NCI-H1417 (cell line): ENCODE measurements at regions not wholly inside any gene's neighbourhood (a gene's known extent, or its start where the extent isn't known, plus 50 kb on each side); places are given as distances from the start of the nearest gene placed in this dataset.
"Not testable (repeated sequence)": the region's sequence is repeated elsewhere in the genome, so short reads cannot be mapped to it uniquely, and the experiment has no call there.

ENCODE experiments used
- DNase-seq, 3 experiments: peaks; one replicate each; lab custom pipeline; 2025; lab: John Stamatoyannopoulos, UW

DNA sequence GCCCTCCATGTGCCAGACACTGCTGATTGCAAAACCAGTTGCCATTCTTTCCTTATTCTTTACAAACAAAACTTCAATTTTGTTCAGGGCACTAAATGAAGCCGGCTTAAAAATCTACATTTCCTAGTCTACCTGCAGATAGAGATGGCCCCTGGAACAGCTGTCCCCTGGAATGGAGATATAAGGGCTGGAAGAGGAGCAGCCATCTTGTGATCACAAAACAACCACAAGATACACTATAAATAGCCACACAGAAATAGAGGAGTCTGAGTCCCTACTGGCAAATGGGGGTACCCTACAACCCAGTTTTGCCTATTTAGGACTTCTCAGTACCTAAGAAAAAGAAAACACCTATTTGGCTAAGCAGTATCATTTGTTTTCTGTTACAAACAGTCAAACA is 115.9 kb upstream of the BEND6 start:
- no peak for DNase-seq

DNA sequence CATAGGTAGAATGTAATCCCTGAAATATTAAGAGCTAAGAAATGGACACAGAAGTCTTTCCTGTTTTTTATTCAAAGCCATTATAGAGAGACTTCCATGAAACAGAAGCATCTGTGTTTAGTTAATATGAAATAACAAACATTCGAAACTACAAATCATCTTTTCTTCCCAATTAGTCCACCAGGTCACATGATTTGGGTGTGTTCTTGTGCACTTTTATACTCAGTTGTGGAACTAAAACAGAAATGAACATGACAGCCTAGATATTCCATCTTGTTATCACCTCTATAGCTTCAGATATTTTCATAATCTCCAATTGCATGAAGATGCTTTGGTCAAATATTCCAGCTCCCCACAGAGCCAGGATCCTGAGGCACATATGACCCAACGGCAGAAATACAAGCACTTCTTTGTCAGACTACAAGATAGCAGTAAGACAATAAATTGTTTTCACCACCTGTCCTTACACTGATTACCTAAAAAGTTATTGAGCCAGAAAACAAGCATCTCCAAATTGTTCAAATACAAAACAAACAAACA is 116.8 kb upstream of the BEND6 start:
- DNase-seq = no peak

DNA sequence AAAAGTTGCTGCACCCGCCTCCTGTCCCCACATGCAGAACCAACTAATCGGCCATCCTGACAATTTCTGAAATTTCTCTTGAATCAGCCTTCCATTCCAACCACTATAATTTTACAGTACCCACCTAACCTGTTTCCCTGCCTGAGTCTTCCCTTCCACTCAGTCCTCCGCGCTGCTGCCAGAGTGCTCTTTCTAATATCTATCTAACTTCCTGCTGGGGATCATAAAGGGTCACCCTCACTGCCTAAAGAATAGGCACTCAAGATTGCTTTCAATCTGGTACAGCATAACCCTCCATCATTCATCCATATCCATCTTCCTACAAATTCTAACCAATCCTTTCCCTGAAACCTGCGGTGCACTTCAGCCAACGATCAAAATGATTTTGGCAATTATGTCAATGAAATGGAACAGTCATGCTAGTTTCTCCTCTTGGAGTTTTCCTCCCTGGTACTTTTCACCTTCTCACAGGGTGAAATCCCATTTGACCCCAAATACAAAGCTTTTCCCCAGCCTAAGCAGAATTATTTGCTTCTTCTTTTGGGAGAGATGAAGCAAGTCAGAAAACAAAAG is 117.5 kb upstream of the BEND6 start:
- DNase-seq = peak in 1 of 3 experiments; percentile 49

DNA sequence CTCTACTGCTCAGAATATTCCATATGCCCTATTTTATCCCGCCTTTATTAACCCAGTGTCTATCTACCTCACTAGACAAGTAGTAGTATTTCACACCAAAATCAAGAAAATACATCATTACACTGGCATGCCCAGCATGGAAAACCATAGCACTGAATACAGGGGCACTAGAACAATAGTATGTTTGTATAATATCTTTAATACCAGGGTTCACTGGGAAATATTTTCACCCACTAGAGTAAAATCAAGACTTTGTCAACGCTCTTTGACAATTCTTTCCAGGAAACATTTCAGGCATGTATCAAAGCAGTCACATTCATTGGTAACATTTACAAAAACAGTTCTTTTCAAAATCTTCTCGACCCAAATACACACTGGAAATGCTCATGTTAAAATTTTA is 119.3 kb upstream of the BEND6 start:
- DNase-seq = no peak

DNA sequence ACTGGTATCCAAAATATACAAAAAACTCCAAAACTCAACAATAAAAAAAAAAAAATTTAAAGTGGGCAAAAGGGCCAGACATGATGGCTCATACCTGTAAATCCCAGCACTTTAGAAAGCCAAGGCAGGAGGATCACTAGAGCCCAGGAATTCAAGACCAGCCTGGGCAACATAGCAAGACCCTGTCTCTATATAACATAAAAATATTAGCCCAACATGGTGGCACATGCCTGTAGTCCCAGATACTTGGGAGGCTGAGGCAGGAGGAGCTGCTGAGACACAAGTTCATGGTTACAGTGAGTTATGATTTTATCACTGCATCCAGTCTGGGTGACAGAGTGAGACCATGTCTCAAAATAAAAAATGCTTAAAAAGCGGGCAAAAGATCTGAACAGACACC is 121.0 kb upstream of the BEND6 start:
- DNase-seq = no peak

DNA sequence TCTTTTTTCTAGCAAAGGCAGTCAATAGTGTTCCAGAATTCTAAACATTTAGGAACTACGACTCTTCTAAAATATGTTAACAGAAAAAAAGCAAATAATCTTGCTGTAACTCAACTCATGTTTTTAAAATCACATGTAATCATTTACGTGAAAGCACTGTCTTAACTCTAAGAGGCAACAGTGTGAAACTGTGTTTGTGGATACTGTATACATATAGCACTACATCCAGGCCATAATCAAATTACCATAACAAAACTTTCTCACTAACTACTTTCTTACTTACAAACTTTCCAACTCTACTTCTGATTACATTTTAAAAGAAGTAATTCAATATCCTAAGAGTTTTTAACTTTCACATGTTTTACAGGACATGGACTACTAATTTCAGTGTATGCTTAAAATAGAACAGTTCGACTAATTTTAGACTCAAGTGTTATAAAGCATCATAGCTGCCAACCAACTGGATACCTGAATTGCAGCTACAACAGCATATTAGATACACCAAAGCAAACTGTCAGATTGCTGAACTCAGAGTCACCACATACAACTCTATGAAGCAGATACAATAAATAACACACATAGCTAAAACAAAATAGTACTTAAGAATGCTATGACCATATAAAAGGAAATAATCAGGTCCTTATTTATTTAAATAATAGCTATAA is 121.6 kb upstream of the BEND6 start:
- no peak for DNase-seq

DNA sequence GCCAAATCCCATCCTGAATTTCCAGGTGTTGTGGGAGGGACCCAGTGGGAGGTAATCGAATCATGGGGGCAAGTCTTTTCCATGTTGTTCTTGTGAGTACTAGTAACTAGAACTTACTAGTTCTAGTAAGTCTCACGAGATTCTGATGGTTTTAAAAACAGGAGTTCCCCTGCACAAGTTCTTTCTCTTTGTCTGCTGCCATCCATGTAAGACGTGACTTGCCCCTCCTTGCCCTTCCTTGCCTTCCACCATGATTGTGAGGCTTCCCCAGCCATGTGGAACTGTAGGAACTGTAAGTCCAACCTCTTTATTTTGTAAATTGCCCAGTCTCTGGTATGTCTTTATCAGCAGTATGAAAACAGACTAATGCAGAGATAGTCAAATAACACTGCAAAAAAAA is 122.7 kb upstream of the BEND6 start:
- DNase-seq = no peak

DNA sequence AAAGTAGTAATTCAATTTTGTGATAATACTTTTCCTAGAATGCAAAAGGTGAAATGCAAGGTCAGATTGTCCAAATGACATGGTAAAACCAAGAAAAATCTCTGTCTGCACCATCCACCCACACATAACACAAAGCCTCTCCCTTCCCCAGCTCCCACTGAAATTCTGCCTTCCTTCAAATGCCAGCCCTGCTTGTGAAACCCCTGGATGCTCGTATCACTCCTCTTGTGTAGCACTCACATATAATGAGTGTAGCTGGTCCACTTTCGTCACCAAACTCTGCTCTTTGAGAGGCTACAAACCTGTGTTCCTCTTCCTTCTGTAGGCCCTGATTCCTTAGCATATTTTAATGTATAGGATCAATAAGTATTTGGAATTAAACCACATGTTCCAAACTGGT is 123.6 kb upstream of the BEND6 start:
- no peak for DNase-seq

DNA sequence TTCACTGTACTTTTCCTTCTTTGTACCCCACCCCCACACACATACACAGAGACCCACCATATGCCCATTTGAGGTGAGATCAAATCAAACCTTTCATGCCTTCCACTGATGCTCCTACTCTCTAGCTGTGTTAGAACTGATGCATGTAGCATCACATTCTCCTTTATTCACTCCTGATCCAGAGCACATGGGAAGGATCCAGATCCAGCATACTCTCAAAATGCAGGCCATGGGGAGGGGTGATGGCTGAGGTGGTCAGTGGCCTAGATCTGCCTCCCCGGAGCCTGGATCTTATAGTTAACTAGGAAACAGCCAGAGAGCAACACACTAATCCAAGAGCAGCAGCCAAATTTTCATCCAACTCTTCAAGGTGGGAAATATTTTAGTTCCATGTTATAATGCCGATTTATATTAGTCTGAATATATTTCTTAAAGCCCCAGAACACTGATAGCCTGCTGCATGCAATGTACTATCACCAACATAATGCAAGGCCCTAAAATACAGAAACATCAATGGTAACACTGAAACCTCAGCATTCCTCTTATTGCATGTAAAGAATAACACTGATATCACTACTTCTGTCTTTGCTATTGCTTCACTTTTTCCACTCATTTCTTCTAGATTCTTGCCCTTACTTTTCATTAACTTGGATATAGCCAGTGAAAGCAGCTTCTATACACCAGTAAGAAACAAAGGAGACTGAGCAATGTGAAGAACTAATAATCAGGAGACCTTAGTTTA is 126.8 kb upstream of the BEND6 start:
- no peak for DNase-seq

DNA sequence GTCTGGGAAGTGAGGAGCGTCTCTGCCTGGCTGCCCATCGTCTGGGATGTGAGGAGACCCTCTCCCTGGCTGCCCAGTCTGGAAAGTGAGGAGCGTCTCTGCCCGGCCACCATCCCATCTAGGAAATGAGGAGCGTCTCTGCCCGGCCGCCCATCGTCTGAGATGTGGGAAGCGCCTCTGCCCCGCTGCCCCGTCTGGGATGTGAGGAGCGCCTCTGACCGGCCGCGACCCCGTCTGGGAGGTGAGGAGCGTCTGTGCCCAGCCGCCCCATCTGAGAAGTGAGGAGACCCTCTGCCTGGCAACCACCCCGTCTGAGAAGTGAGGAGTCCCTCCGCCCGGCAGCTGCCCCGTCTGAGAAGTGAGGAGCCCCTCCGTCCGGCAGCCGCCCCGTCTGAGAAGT is 130.5 kb upstream of the BEND6 start:
- DNase-seq = not testable (repeated sequence)

DNA sequence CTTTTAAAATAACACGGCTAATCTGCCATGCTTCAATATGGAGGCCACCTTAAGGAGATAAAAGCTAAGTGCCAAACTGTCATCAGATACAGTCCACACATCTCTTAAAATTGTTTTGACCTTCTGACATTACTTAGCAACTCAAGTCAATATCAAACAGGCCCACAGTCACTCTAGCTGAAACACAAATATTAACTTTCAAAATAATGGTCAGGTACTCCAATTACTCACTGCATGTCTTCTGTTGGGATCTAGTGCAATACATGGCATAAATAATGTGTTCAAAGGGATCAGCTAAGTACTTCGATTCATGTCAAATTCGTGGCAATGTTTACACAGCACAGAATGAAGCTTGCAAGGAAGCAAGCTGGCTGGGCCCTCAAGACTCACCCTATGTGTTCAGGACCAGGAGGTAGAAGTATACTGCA is 133.9 kb upstream of the BEND6 start:
- peak; percentile 27 to 84 (median 65) for DNase-seq

DNA sequence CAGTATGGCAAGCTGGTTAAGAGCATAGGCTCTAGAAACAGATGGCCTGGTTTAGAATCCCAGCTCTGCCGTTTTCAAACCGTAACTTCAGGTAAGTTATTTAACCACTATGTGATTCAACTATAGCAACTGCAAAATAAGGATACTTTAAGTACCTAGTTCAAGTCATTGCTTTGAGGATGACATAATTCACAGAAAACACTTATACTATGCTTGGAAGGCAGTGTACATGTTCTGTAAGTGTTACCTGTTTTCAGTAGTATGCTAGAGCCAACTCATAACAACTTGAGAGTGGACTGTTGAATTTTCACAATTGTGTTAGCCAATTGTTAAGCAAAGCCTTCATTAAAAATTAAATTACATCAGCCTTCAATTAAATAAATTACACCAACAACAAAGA is 134.8 kb upstream of the BEND6 start:
- DNase-seq = no peak

DNA sequence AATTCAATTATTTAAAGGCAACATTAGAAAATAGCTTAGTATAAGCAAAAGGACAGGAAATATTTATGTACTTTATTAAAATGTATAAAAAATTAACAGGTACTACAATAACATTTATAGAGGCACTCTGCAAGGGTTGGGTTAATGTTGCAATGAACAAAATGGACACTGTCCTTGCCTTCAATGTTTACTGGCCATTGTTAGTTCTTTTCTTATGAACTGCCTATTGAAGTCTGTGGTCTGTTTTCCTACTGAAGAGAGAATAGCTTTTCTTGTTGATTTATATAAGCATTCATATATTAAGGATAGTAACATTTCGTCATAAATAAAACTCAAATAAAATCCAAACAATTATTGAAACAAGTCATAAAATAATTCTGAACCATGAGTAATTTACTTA is 135.3 kb upstream of the BEND6 start:
- no peak for DNase-seq

DNA sequence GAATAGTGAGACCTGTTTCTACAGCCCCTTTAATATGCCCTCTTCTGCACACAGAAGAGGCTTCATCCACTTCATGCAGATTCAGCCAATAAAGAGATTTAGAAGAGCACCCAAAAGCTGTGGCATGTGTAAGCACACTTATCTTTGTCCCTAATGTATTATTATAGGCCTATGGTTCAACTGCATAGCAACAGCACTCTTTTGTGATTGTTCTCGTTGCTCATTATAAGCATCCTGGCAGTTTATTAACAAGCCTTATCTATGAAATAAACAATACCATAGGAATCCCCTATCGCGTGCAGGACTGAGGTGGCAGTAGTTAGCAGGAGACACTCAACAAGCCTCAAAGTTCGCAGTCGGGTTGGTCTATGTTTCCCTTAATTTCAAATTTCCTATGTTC is 138.5 kb upstream of the BEND6 start:
- DNase-seq = peak; percentile 62 to 80 (median 71)

DNA sequence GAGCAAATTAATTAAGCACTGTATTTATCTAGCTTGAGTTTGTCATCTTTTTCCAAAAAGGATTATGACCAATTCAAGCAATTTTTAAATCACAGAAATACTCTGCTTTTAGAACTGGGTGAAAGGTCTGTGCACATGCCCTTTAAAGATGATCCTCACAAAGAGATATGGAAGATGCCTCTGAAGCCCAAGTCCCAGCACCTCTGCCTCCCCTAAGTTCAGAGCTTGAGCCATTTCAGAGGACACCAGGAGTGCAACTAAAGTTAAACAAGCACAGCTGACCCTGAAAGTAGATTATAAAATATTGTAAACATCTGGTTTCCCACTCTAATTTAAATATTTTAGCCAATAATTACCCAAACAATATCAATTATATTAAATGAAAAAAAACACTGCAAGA is 139.5 kb upstream of the BEND6 start:
- DNase-seq = peak in 1 of 3 experiments; percentile 23

DNA sequence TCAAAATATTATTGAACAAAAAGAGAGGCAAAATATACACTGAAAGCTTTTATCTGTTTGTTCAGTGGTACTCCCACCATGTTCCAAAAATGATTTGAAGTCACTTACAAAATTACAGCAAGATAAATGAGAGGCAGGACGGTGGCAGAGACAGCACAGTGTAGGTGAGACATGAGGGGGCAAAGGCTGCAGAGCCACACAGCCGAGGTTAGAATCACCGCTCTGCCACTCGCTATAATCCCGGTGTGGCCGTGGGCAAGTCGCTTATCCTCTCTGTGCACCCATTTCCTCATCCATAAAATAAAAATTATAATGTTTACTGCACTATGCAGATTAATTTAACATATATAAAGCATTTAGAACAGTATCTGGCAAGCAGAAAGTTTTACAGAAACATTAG is 140.1 kb upstream of the BEND6 start:
- DNase-seq = peak in 1 of 3 experiments; percentile 48

DNA sequence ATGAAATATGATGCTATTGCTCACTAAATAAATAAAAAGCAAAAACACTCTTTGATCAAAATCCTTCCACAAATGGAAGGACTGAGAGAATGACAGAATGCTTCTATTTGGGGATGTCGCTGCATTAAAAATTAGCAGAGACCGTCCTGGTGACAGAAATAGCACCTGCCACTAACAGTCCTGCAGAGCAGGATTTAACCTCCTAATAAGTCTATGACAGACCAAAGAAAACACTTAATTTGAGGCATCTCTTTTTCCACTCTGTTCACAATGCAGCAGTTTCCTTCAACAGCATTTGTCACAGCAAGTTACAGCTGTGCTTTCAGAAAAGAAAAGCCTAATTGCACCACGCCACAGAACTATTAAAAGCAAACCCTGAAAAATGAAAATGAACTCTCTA is 140.6 kb upstream of the BEND6 start:
- DNase-seq = peak in 1 of 3 experiments; percentile 56

DNA sequence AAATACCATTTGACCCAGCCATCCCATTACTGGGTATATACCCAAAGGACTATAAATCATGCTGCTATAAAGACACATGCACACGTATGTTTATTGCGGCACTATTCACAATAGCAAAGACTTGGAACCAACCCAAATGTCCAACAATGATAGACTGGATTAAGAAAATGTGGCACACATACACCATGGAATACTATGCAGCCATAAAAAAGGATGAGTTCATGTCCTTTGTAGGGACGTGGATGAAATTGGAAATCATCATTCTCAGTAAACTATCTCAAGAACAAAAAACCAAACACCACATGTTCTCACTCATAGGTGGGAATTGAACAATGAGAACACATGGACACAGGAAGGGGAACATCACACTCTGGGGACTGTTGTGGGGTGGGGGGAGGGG is 142.1 kb upstream of the BEND6 start:
- DNase-seq = not testable (repeated sequence)

DNA sequence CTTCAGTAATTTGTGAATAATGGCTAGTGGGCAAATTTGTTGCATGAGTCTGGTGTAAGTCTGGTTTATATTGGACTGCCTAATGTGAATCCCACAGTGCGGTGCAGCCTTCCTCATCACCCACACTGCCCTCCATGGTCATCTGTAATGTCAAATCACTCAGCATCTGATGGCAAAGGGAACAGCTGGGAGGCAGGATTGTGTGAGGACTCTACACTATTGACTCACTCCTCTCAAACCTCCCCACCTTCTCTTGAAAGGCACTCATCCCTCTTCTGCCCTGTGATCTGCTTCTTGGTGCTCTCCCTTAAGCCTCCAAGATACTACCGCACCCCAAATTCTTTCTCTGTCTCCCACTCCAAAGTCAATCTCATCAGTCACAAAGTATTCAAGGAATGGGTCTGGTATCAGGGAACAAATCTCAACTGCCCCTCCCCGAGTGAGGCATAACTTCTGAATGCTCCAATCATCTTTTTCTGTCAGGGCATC is 146.0 kb upstream of the BEND6 start:
- DNase-seq = peak in 2 of 3 experiments; percentile 26 to 39

DNA sequence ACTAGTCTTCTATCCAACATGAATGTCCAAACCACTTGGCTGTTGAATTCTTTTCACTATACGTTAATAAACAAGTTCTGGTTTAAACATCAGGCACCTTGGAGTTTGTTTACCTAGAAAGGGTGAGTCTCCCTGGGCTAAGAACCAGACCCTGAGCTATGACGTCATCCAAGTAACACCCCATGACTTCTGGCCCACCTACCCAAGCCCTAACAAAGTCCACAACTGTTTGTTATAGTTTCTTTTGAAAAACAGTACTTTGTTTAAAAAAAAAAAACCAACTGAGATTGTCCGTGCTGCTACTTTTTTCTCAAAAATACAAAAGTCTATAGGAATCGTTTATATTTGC is 146.9 kb upstream of the BEND6 start:
- no peak for DNase-seq

DNA sequence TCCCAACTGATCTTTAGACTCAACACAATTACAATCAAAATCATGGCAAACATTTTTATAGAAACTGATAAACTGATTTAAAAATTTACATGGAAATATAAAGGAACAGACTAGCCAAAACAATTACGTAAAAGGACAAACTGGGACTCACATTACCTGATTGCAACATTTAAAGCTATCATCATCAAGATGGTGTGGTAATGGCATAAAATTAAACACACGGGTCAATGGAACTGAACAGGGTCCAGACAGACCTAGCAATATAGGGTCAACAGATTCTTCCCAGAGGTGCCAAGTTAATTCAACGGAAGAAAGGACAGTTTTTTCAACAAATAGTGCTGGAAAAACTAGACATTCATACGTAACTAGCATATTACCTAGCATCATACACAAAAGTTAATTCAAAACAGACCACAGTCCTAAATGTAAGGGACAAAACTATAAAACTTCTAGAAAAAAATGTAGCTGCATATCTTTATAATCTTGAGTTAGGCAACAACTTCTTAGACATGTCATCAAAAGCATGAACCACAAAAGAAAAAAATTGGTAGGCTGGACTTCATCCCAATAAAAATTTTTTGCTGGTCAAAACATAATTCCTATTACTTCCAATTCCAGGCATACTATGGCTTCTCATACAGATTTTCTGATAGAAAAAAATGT is 147.4 kb upstream of the BEND6 start:
- no peak for DNase-seq

DNA sequence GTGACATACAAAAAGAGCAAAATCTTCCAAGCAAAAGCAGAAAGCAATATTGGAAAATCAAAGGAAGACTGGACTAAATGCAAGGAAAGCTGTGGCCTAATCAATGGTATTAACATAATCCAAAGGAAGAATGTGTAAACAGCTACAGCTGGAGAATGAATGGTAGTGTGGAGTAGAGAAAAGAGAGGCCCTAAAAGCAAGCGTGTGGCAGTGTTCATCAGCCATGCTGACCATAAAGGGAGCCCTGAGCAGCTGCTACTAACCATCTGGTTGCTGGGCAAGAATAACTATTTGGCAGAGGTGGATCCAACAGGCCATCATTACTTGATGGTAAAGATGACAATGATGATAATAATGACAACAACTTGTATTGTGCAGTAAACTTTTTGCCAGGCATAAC is 148.5 kb upstream of the BEND6 start:
- no peak for DNase-seq

DNA sequence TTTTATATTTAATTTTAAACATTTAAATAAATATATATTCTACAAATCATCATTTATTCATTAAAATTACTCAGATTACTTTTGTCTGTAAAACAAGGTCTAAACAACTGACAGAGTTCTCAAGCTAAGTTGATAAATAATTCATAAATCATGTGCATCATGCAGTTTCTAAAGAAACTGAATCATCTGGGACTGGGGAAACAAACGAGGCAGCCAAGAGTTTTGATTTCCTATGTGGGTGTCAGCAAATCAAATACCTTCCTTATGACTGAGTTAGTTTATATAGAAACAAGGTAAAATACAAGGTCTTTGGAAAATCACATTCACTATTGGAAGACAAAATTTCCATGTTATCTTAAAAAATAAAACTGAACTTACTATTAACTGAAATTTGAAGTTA is 149.9 kb upstream of the BEND6 start:
- DNase-seq = no peak
